GM12878 (cell line): ENCODE measurements at regions not wholly inside any gene's neighbourhood (a gene's known extent, or its start where the extent isn't known, plus 50 kb on each side); places are given as distances from the start of the nearest gene placed in this dataset.

Experiments
- CBX3 ChIP-seq: fragments of 200-600 bp; sonication (generic); IDR thresholded peaks from 2 replicates; pipeline ENCODE4 v1.6.1; 2016; ENCODE audit warnings: low read depth, borderline replicate concordance
- CEBPZ ChIP-seq: fragments of 150-350 bp; IDR thresholded peaks from 2 replicates; pipeline ENCODE4 v1.6.1; 2016; ENCODE audit warnings: low read depth, low read length
- CREB1 ChIP-seq: IDR thresholded peaks from 2 replicates; pipeline ENCODE4 v1.6.1; 2012; ENCODE audit warnings: low read depth, mild to moderate bottlenecking, inconsistent platforms
- FOXK2 ChIP-seq: fragments of 450-650 bp; IDR thresholded peaks from 2 replicates; pipeline ENCODE4 v1.6.1; 2017; ENCODE audit warnings: mild to moderate bottlenecking, moderate library complexity
- IKZF1 ChIP-seq: fragments of 450-650 bp; conservative IDR thresholded peaks from 2 replicates; pipeline ENCODE4 v1.6.1; 2017; ENCODE audit warnings: antibody characterized with exemption, mild to moderate bottlenecking
- KLF5 ChIP-seq: fragments of 450-650 bp; IDR thresholded peaks from 2 replicates; pipeline ENCODE4 v1.6.1; 2014; ENCODE audit warnings: mild to moderate bottlenecking; ENCODE audit not compliant: partially characterized antibody
- MEF2A ChIP-seq: IDR thresholded peaks from 2 replicates; pipeline ENCODE4 v1.6.1; 2011; ENCODE audit warnings: low read depth, mild to moderate bottlenecking, low read length, moderate library complexity; ENCODE audit not compliant: insufficient read depth
- MTA3 ChIP-seq: IDR thresholded peaks from 2 replicates; pipeline ENCODE4 v1.6.1; 2012; ENCODE audit warnings: low read length, inconsistent platforms, borderline replicate concordance
- POU2F2 ChIP-seq: IDR thresholded peaks from 3 replicates; pipeline ENCODE4 v1.6.1; 2011; ENCODE audit warnings: low read depth, mild to moderate bottlenecking, low read length, borderline replicate concordance
- SIX5 ChIP-seq: IDR thresholded peaks from 2 replicates; pipeline ENCODE4 v1.6.1; 2011; ENCODE audit warnings: mild to moderate bottlenecking, low read depth, low read length, moderate library complexity; ENCODE audit not compliant: severe bottlenecking
- SMARCA5 ChIP-seq: fragments of 450-650 bp; IDR thresholded peaks from 2 replicates; pipeline ENCODE4 v1.6.1; 2017; ENCODE audit warnings: mild to moderate bottlenecking
- TCF7 ChIP-seq: IDR thresholded peaks from 2 replicates; pipeline ENCODE4 v1.6.1; 2014; ENCODE audit warnings: antibody characterized with exemption, borderline replicate concordance
- YY1 ChIP-seq: IDR thresholded peaks from 2 replicates; pipeline ENCODE4 v1.6.1; 2011; ENCODE audit warnings: low read depth, mild to moderate bottlenecking, low read length
- ZBTB40 ChIP-seq: fragments of 450-650 bp; IDR thresholded peaks from 2 replicates; pipeline ENCODE4 v1.6.1; 2016; ENCODE audit warnings: mild to moderate bottlenecking, moderate library complexity, borderline replicate concordance
- ZNF217 ChIP-seq: fragments of 450-650 bp; IDR thresholded peaks from 2 replicates; pipeline ENCODE4 v1.6.1; 2017; ENCODE audit warnings: antibody characterized with exemption, mild to moderate bottlenecking
- TF ChIP-seq, protein P1 (sequence below): fragments of 450-650 bp; IDR thresholded peaks from 2 replicates; pipeline ENCODE4 v1.6.1; 2017; ENCODE audit warnings: mild to moderate bottlenecking, moderate library complexity
- TF ChIP-seq, protein P2 (sequence below): fragments of 450-650 bp; IDR thresholded peaks from 2 replicates; pipeline ENCODE4 v1.6.1; 2017; ENCODE audit warnings: mild to moderate bottlenecking, low read depth, inconsistent platforms; ENCODE audit not compliant: poor library complexity, severe bottlenecking

- TF ChIP-seq, protein P1, sequence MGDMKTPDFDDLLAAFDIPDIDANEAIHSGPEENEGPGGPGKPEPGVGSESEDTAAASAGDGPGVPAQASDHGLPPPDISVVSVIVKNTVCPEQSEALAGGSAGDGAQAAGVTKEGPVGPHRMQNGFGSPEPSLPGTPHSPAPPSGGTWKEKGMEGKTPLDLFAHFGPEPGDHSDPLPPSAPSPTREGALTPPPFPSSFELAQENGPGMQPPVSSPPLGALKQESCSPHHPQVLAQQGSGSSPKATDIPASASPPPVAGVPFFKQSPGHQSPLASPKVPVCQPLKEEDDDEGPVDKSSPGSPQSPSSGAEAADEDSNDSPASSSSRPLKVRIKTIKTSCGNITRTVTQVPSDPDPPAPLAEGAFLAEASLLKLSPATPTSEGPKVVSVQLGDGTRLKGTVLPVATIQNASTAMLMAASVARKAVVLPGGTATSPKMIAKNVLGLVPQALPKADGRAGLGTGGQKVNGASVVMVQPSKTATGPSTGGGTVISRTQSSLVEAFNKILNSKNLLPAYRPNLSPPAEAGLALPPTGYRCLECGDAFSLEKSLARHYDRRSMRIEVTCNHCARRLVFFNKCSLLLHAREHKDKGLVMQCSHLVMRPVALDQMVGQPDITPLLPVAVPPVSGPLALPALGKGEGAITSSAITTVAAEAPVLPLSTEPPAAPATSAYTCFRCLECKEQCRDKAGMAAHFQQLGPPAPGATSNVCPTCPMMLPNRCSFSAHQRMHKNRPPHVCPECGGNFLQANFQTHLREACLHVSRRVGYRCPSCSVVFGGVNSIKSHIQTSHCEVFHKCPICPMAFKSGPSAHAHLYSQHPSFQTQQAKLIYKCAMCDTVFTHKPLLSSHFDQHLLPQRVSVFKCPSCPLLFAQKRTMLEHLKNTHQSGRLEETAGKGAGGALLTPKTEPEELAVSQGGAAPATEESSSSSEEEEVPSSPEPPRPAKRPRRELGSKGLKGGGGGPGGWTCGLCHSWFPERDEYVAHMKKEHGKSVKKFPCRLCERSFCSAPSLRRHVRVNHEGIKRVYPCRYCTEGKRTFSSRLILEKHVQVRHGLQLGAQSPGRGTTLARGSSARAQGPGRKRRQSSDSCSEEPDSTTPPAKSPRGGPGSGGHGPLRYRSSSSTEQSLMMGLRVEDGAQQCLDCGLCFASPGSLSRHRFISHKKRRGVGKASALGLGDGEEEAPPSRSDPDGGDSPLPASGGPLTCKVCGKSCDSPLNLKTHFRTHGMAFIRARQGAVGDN: peak; percentile 27
- TF ChIP-seq CEBPZ (no peak), MTA3 (peak; percentile 85; the same call in 1 of the 2 replicates), ZNF217 (peak; percentile 91), CREB1 (peak; percentile 41; the same call in 1 of the 2 replicates), IKZF1 (peak; percentile 97), MEF2A (peak; percentile 66; the same call in 1 of the 2 replicates), KLF5 (peak; percentile 55), CBX3 (no peak), ZBTB40 (peak; percentile 44; the same call in 1 of the 2 replicates), FOXK2 (no peak), TCF7 (no peak), SIX5 (no peak), YY1 (peak; percentile 89), POU2F2 (0 out of 3 replicates have a peak, but pooled peaks have one; percentile 56), SMARCA5 (no peak)
- TF ChIP-seq, protein P2, sequence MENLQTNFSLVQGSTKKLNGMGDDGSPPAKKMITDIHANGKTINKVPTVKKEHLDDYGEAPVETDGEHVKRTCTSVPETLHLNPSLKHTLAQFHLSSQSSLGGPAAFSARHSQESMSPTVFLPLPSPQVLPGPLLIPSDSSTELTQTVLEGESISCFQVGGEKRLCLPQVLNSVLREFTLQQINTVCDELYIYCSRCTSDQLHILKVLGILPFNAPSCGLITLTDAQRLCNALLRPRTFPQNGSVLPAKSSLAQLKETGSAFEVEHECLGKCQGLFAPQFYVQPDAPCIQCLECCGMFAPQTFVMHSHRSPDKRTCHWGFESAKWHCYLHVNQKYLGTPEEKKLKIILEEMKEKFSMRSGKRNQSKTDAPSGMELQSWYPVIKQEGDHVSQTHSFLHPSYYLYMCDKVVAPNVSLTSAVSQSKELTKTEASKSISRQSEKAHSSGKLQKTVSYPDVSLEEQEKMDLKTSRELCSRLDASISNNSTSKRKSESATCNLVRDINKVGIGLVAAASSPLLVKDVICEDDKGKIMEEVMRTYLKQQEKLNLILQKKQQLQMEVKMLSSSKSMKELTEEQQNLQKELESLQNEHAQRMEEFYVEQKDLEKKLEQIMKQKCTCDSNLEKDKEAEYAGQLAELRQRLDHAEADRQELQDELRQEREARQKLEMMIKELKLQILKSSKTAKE: peak; percentile 71
These were observed 1335.9 kb downstream of the TBC1D22A start (continued) for GRCh38 chr22:48098243-48098920.
